Gastrocnemius medialis (tissue), 4 donors: ENCODE measurements at regions not wholly inside any gene's neighbourhood (a gene's known extent, or its start where the extent isn't known, plus 50 kb on each side); places are given as distances from the start of the nearest gene placed in this dataset.
A peak's percentile ranks its signal among the peaks of the same experiment; 100 is the strongest.

Source experiments
- POLR2A ChIP-seq, 2 donors: fragments of 450-650 bp; IDR thresholded peaks; one replicate each; pipeline ENCODE4 v1.6.1; 2017; ENCODE audit warnings: antibody characterized with exemption in 2 of 2, mild to moderate bottlenecking in 2 of 2, moderate library complexity in 2 of 2
- TF ChIP-seq, protein P1 (sequence below), 5 experiments: fragments of 450-650 bp in 3 of 5; fragments of 200-600 bp in 2 of 5; sonication (generic) in 2 of 5; IDR thresholded peaks in 4 of 5; conservative IDR thresholded peaks in 1 of 5; 1 replicate in 4 of 5; 2 replicates in 1 of 5; pipeline ENCODE4 v1.5.1; 2016 to 2019; ENCODE audit warnings: antibody characterized with exemption in 5 of 5, mild to moderate bottlenecking in 3 of 5, moderate library complexity in 3 of 5

DNA sequence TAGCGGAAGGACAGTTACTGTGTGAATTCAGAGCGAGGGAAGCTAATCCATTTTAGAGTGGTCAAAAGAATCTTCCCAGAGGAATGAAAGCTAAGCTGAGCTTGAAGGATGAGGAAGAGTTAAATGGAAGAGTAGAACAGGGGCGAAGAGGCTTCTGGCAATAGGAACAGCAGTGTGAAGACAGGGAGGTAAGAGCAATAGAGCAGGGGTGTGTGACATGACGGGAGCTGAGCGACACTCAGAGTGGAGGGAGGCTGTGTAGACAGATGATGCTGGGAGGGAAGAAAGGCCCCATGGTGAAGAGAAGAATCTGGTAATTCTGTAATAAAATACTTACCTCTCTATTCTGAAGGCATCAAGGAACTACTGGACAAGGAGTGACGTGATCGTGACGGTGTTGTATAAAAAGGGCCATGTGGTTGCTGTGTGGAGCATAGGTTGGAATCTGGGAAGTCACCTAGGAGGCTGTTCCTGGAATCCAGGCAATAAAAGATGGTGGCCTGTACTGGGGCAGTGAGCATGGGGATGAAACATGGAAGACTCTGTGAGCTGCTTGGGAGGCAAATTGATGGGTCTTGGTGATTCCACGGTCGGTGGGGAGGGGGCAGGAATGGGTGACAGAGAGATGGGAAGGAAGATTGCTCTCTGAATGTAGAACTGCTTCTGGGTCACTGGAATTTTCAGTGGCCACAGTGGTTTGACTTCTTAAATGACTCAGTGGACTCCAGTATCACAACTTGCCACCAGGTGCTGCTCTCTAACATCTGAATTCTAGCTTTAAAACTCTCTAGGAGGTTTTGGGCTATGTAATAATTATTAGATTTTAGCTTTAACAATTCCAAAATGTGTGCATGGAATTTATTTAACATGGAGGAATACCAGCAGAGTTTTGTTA lies 164.1 kb downstream of the ATP23 start:
- TF ChIP-seq, protein P1, sequence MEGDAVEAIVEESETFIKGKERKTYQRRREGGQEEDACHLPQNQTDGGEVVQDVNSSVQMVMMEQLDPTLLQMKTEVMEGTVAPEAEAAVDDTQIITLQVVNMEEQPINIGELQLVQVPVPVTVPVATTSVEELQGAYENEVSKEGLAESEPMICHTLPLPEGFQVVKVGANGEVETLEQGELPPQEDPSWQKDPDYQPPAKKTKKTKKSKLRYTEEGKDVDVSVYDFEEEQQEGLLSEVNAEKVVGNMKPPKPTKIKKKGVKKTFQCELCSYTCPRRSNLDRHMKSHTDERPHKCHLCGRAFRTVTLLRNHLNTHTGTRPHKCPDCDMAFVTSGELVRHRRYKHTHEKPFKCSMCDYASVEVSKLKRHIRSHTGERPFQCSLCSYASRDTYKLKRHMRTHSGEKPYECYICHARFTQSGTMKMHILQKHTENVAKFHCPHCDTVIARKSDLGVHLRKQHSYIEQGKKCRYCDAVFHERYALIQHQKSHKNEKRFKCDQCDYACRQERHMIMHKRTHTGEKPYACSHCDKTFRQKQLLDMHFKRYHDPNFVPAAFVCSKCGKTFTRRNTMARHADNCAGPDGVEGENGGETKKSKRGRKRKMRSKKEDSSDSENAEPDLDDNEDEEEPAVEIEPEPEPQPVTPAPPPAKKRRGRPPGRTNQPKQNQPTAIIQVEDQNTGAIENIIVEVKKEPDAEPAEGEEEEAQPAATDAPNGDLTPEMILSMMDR (IDR thresholded peaks at IDR 0.05 in 4 of 5, conservative IDR thresholded peaks at IDR 0.05 in 1 of 5) = peak in 2 of 5 experiments; percentile 21 to 37
- TF ChIP-seq POLR2A (IDR thresholded peaks at IDR 0.05) = no peak
